C4-2B (cell line): ENCODE measurements at regions not wholly inside any gene's neighbourhood (a gene's known extent, or its start where the extent isn't known, plus 50 kb on each side); places are given as distances from the start of the nearest gene placed in this dataset.

Experiments
- CTCF ChIP-seq: fragments of 450-650 bp; conservative IDR thresholded peaks from 2 replicates; pipeline ENCODE4 v1.5.1; 2017; ENCODE audit warnings: mild to moderate bottlenecking
- ZFX ChIP-seq: fragments of 450-650 bp; IDR thresholded peaks from 2 replicates; pipeline ENCODE4 v1.6.1; 2017

- no peak for TF ChIP-seq CTCF
- TF ChIP-seq ZFX: no peak
Measured at GRCh38 chr2:8257502-8257901, 424.4 kb upstream of the ID2 start.
